ENCODE measurements at regions not wholly inside any gene's neighbourhood (a gene's known extent, or its start where the extent isn't known, plus 50 kb on each side); places are given as distances from the start of the nearest gene placed in this dataset.

GRCh38 chr12:114898159-114898558 lies 214.2 kb upstream of the TBX3 start:
- TF ChIP-seq CTCF (conservative IDR thresholded peaks at IDR 0.05): no peak
- TF ChIP-seq ZFX (IDR thresholded peaks at IDR 0.05): no peak

Measured in C4-2B (cell line).